HG03135 (cell line): ENCODE measurements at regions not wholly inside any gene's neighbourhood (a gene's known extent, or its start where the extent isn't known, plus 50 kb on each side); places are given as distances from the start of the nearest gene placed in this dataset.

ENCODE experiments used
- ATAC-seq: cut with Tn5 transposase; IDR thresholded peaks from one replicate; pipeline ENCODE4 v1.9.1; 2021; ENCODE audit warnings: mild to moderate bottlenecking, moderate library complexity; ENCODE audit not compliant: unreplicated experiment

DNA sequence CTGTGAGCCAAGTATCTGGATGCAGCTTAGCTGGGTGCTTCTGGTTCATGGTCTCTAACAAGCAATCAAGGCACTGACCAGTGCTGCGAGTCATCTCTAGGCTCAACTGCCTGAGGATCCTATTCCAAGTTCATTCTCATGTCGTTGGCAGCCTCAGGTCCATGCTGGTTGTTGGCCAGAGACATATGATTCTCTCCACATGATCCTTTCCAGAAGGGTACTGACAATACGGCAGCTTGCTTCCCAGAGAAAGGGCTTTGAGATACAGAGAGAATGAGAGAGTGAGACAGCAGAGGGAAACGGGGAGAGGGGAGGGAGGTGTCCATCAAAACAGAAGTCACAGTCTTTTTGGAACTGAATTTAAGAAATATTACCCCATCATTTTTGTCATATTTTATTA lies 405.6 kb downstream of the XPNPEP1 start:
- ATAC-seq = no peak

DNA sequence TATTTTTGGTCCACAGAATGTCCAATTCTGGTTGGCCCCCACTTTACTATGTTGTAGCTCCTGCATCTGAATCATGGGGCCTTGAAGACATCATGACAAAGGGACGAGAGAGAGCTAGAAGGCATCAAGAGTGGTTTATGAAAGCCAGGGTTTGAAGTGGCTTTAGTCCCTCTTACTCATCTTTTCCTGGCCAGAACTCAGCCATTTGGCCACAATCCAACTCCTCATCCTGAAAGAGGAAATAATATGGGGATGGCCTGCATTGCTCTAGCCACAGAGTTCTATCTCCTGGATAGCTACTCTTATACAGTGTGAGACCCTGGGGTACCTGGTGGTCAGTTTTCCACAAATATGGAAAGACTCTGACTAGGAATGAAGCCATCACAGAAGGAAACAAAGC lies 418.9 kb downstream of the XPNPEP1 start:
- ATAC-seq = no peak

DNA sequence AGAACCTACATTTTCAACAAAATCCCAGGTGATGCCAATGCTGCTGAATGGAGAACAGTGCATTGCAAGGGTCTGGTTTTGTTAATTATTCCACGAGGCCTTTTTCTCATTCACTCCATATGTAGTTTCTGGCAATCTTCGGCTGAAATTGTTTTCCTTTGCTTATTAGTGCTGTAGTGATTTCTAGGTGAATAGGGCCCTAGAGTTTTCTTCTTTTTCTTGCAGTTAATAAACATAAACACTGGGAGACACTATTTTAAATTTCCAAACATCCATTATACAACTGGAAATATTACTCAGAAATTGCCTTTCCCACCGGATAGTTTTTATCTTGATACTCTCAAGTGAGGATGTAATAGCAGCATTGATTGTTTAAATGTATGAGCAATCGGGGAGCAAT lies 435.6 kb downstream of the XPNPEP1 start:
- ATAC-seq = no peak

DNA sequence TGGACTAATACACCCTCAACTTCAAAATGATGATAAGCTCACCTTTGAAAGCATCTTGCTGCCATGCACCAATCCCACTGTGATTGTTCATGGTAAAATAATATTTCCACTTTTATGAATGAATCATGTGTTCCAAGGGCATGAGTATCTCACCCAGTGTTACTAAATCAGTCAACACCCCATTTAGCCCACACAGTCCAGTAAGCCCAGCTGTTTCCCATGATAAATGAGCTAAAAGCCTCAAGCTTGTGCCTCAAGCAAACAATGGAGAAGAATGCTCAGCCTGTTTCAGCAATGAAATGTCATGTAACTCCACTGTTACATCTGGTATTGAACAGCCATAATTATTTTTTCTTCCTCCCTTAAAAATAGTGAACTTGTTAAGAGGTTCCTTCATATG lies 442.5 kb downstream of the XPNPEP1 start:
- no peak for ATAC-seq

GRCh38 chr10:109475711-109476421 lies 447.4 kb downstream of the XPNPEP1 start:
- ATAC-seq = no peak

- ATAC-seq = no peak
Measured at GRCh38 chr10:109474812-109475211, 448.5 kb downstream of the XPNPEP1 start.

GRCh38 chr10:109474261-109474660 lies 449.1 kb downstream of the XPNPEP1 start:
- no peak for ATAC-seq

DNA sequence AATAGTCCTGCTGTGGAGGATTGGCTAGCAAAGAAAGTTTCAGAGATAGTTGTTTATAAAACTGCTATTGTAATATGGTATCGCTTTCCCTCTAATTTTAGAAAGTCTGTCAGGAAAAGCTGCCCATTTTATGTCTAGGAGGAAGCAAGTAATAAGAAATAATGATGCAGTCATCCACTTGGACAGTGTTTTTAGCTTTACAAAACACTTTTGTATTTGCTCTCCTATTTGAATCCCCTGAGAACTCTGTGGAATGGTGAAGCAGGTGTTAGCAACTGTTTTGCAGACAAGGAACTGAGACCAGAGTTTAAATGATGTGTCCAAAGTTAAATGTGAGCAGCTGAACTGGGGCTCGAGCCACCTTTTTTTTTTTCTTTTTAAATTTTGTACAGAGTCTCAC lies 455.8 kb downstream of the XPNPEP1 start:
- no peak for ATAC-seq

- no peak for ATAC-seq
Measured at GRCh38 chr10:109464949-109465348, 458.4 kb downstream of the XPNPEP1 start.

- ATAC-seq = no peak
Measured at GRCh38 chr10:109457302-109457638, 466.0 kb downstream of the XPNPEP1 start.

DNA sequence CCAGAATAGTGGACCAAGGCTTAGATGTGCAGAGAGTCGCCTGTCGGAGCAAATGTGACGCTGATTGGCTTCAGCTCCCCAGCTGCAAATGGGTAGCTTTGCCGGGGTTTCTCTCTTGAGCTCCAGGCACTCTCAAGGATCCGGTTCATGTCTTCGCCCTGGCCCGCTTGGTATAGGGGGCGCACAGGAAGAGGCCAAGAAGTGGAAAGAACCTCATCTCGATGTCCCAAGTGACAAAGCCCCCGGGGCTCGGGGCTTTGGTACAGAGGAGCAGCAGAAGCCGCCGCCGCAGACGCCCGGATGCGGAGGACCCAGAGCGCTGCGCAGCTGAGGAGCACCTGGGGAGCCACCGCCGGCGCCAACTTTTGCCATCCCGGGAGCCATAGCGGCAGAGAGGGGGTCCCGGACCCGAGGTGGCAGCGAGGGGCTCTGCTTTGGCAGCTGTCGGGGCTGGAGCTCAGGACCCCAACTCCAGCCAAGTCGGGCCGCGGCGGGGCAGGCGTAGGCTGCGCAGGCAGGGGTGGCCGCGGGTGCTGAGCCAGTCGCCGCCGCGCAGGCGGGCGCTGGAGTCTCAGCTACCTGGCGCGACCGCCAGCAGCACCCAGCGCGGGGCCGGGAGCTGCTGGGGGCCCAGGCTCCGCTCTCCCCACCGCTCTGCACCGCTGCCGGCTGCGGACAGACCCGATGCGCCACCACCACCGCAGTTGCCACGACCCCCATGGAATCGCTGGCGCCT lies 466.6 kb downstream of the XPNPEP1 start:
- no peak for ATAC-seq

DNA sequence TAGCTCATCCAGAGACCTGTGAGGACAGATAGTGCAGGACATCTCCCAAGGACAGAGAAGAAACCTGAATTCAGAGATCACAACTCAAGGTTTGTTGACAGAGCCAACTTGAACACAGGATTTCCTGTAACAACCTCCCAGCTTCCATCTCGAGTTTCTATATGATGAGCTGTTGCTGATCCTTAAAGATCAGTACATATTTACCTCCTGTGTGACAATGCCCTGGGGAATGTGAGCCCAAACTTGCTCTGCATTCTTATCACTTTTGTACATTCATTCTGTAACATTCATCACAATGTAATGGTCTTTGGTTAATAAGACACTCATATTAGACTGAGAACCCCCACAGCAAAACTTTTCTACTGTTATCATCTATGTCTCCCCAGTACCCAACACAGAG lies 468.6 kb downstream of the XPNPEP1 start:
- no peak for ATAC-seq

DNA sequence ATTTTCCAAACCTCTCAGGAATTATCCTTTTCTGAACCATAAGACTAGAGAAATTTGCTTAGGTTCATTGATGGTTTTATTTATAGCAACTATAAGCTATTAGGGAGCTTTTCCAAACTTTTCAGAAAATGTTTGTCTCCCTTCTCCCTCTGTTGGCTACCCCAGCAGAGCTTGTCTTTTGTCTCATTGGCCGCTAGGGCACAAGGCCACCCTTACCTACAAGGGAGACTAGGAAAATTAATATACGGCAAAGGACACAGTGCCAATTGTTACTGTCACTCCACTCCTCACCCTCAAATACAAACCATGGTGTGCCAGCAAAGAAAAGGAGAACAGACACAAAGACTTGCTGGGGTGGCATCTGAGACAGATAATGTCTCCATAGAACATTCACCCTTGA lies 471.4 kb downstream of the XPNPEP1 start:
- no peak for ATAC-seq

GRCh38 chr10:109450702-109451101 lies 472.6 kb downstream of the XPNPEP1 start:
- no peak for ATAC-seq

DNA sequence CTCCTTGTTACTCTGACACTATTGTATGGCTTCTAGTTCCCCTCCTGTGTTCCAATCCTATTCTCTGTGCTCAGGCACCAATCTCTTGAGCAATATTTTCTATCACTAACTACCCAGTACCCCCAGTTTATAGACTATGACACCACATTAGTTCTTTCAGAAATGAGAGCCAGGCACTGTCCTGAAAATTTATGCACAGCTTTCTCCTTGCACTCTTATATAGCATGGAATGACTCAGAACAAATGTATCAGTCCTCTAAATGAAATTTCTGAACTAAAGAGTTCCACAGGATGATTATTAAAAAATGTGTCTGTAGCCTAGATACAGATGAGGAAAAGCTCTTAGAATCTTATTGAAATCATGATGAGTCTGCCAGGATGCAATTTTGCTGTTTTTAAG lies 489.9 kb downstream of the XPNPEP1 start:
- ATAC-seq = no peak

- no peak for ATAC-seq
Measured at GRCh38 chr10:109432281-109432680, 491.0 kb downstream of the XPNPEP1 start.

DNA sequence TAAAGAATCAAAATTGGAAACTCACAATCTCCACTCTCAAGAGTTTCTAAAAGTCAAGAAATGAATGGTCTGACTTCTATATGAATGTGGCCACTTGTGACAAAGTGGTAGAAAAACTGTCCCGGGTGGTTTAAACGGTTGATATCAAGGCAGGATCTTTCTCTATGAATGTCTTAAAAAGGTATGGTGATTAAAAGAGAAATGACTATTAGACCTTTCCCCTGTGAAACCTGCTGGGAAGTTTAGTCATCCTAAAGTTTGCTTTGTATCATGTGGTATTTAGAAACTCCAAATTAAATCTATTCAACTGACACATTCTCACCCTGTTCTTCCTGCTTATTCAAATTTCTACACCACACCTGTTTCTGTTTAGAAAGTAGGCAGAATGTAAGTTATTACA lies 492.5 kb downstream of the XPNPEP1 start:
- ATAC-seq = no peak

- no peak for ATAC-seq
Measured at GRCh38 chr10:109430043-109430760, 493.1 kb downstream of the XPNPEP1 start.

GRCh38 chr10:109428775-109429491 lies 494.4 kb downstream of the XPNPEP1 start:
- ATAC-seq = no peak

- no peak for ATAC-seq
Measured at GRCh38 chr10:109427411-109427810, 495.9 kb downstream of the XPNPEP1 start.

DNA sequence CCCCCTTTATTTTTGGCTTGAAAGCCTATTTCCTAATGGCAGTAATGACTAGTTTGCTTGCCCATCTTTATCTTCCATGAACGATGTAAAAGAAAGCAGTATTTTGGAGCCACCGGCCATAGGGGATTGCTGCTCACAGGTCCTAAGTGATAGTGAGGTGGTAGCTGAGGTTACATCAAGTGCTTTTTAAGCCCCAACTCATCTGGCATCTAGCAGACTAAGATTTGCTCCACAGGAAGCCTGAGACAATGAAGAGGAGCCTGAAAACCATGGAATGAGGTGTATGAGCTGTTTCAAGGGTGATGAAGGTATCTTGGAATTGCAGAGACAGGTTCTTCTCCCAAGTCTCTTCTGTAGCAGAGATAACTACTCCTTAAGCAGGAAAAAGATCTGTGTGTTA lies 496.3 kb downstream of the XPNPEP1 start:
- ATAC-seq = no peak
